Brain microvascular endothelial cell (primary cell): ENCODE measurements at regions not wholly inside any gene's neighbourhood (a gene's known extent, or its start where the extent isn't known, plus 50 kb on each side); places are given as distances from the start of the nearest gene placed in this dataset.

Experiments
- DNase-seq: peaks from one replicate; pipeline ENCODE4 v3.0.0-alpha.2; 2020
- H3K27ac ChIP-seq: fragments of 250-450 bp; sonication (Bioruptor Pico); 2 replicates; pipeline ENCODE4 v1.5.1; 2020; ENCODE audit warnings: mild to moderate bottlenecking, moderate library complexity
- H3K27me3 ChIP-seq: fragments of 250-450 bp; sonication (Bioruptor Pico); replicated peaks from 2 replicates; pipeline ENCODE4 v1.5.1; 2020; ENCODE audit warnings: mild to moderate bottlenecking
- H3K36me3 ChIP-seq: fragments of 250-450 bp; sonication (Bioruptor Pico); replicated peaks from 2 replicates; pipeline ENCODE4 v1.5.1; 2020; ENCODE audit warnings: mild to moderate bottlenecking
- H3K4me3 ChIP-seq: 2 replicates; pipeline ENCODE4 v1.5.1; 2011; ENCODE audit warnings: low read depth, mild to moderate bottlenecking, control low read depth, low read length, moderate library complexity
- CTCF ChIP-seq: IDR thresholded peaks from 2 replicates; pipeline ENCODE4 v1.5.1; 2011; ENCODE audit warnings: low read depth, mild to moderate bottlenecking, moderate library complexity, low read length, control low read depth, inconsistent platforms; ENCODE audit errors: missing control alignments
- in situ Hi-C: cut with HindIII; loops from 2 replicates; pipeline ENCODE4 v1.10.0; 2017; ENCODE audit warnings: low sequenced_read_pairs, low pct_ligation_motif_present

- no peak for TF ChIP-seq CTCF
- H3K27me3 ChIP-seq = no peaks in the 10 kb centered on the region
- DNase-seq = no peak
- in situ Hi-C loops = no loop called here
- H3K4me3 ChIP-seq = no peak overlapping the region
- H3K36me3 ChIP-seq = no peaks in the 10 kb centered on the region
- H3K27ac ChIP-seq = no peak overlapping the region
Observed at GRCh38 chr11:45553383-45553936, 112.0 kb downstream of the CHST1 start.

- Histone ChIP-seq H3K27me3 (no peaks in the 10 kb centered on the region), H3K27ac (no peak overlapping the region), H3K36me3 (no peaks in the 10 kb centered on the region), H3K4me3 (no peak overlapping the region)
- no peak for TF ChIP-seq CTCF
- DNase-seq = no peak
- in situ Hi-C loops = no loop called here
Observed at GRCh38 chr11:45551191-45551713, 114.2 kb downstream of the CHST1 start.

- H3K4me3 ChIP-seq = no peak overlapping the region
- in situ Hi-C loops = no loop called here
- H3K36me3 ChIP-seq = no peaks in the 10 kb centered on the region
- TF ChIP-seq CTCF = no peak
- H3K27me3 ChIP-seq = no peaks in the 10 kb centered on the region
- DNase-seq = no peak
- no peak overlapping the region for H3K27ac ChIP-seq
Observed at GRCh38 chr11:45549257-45549656, 116.2 kb downstream of the CHST1 start.

- in situ Hi-C loops = no loop called here
- Histone ChIP-seq H3K27me3 (no peaks in the 10 kb centered on the region), H3K27ac (no peak overlapping the region), H3K4me3 (no peak overlapping the region), H3K36me3 (no peaks in the 10 kb centered on the region)
- no peak for DNase-seq
- no peak for TF ChIP-seq CTCF
Observed at GRCh38 chr11:45546366-45546765, 119.1 kb downstream of the CHST1 start.

DNA sequence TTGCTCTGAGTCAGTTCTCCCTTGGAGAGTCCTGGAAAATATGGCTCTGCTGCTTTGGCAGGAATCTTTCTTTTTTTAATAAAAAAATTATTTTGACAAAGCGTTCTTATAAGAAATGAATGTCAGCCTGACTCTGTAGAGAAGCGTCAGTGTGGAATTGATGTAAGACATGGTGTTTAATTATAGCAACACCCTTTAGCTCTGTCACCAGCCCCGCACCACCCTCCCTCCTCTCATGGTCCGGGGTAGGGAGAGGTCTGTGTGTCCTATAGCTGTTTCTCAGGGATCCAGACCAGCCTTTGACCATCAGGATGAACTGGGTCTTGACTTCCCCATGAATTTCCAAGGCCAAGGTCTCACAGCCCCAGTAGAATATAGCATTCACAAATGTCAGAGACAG is 120.6 kb downstream of the CHST1 start:
- Histone ChIP-seq H3K36me3 (no peaks in the 10 kb centered on the region), H3K27ac (no peak overlapping the region), H3K4me3 (no peak overlapping the region), H3K27me3 (no peaks in the 10 kb centered on the region)
- in situ Hi-C loops = no loop called here
- no peak for DNase-seq
- TF ChIP-seq CTCF = no peak

DNA sequence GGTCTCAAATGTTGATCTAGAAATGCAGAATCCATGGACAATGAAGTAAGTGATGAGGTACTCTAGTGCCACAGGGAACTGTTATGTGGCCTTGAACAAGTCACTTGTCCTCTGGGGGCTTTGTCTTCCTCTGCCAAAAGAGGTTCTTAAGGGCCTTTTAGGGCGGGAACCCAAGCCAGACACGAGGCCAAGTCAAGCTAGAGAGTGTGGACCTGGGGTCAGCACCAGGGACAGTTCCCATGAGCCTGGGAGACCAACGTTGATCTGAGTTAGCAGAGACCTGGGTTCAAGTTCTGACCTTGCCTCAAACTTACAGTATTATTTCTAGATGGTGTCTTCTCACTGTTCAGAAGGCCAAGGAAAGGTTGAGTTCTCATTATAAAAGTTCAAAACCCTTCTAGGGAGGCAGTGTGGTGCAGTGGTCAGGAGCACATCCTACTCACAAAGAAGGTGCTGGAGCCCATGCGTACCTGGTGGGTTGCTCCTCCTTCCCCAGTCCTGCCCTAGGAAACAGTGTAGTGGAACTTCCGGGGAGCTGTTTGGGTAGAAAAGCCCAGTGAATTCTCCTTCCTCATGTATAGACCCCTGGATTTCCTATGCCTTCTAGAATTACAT is 121.5 kb downstream of the CHST1 start:
- in situ Hi-C loops = no loop called here
- no peak for DNase-seq
- Histone ChIP-seq H3K36me3 (no peaks in the 10 kb centered on the region), H3K27ac (no peak overlapping the region), H3K27me3 (no peaks in the 10 kb centered on the region), H3K4me3 (no peak overlapping the region)
- no peak for TF ChIP-seq CTCF
